Effector CD4-positive, alpha-beta T cell (primary cell): ENCODE measurements at regions not wholly inside any gene's neighbourhood (a gene's known extent, or its start where the extent isn't known, plus 50 kb on each side); places are given as distances from the start of the nearest gene placed in this dataset.

Source experiments
- DNase-seq: peaks from one replicate; pipeline ENCODE4 v3.0.0-alpha.2; 2020

- DNase-seq = no peak
Observed at GRCh38 chr1:201750934-201751333, 78.0 kb upstream of the IPO9 start.

- no peak for DNase-seq
Observed at GRCh38 chr1:201751872-201752271, 77.1 kb upstream of the IPO9 start.

GRCh38 chr1:201752333-201752732, 76.6 kb upstream of the IPO9 start:
- no peak for DNase-seq

- DNase-seq = no peak
Observed at GRCh38 chr1:201753492-201753891, 75.5 kb upstream of the IPO9 start.

- DNase-seq = no peak
Observed at GRCh38 chr1:201754353-201754752, 74.6 kb upstream of the IPO9 start.

- no peak for DNase-seq
Observed at GRCh38 chr1:201755200-201755599, 73.8 kb upstream of the IPO9 start.

- no peak for DNase-seq
Observed at GRCh38 chr1:201756406-201756805, 72.6 kb upstream of the IPO9 start.

GRCh38 chr1:201758499-201759050, 70.4 kb upstream of the IPO9 start:
- no peak for DNase-seq

GRCh38 chr1:201759194-201759815, 69.7 kb upstream of the IPO9 start:
- no peak for DNase-seq

- no peak for DNase-seq
Observed at GRCh38 chr1:201760516-201760915, 68.4 kb upstream of the IPO9 start.

GRCh38 chr1:201761178-201761577, 67.8 kb upstream of the IPO9 start:
- DNase-seq = no peak

GRCh38 chr1:201761871-201762270, 67.1 kb upstream of the IPO9 start:
- DNase-seq = no peak

- no peak for DNase-seq
Observed at GRCh38 chr1:201762381-201762780, 66.6 kb upstream of the IPO9 start.

GRCh38 chr1:201763455-201764140, 65.4 kb upstream of the IPO9 start:
- DNase-seq = no peak

- no peak for DNase-seq
Observed at GRCh38 chr1:201764166-201764565, 64.8 kb upstream of the IPO9 start.

- DNase-seq = no peak
Observed at GRCh38 chr1:201764579-201764978, 64.4 kb upstream of the IPO9 start.

GRCh38 chr1:201766131-201766866, 62.7 kb upstream of the IPO9 start:
- no peak for DNase-seq

GRCh38 chr1:201767339-201767738, 61.6 kb upstream of the IPO9 start:
- no peak for DNase-seq

GRCh38 chr1:201769072-201769471, 59.9 kb upstream of the IPO9 start:
- no peak for DNase-seq

GRCh38 chr1:201769966-201770365, 59.0 kb upstream of the IPO9 start:
- no peak for DNase-seq

GRCh38 chr1:201771466-201771865, 57.5 kb upstream of the IPO9 start:
- no peak for DNase-seq

- DNase-seq = no peak
Observed at GRCh38 chr1:201772178-201772577, 56.8 kb upstream of the IPO9 start.

- no peak for DNase-seq
Observed at GRCh38 chr1:201773764-201774163, 55.2 kb upstream of the IPO9 start.
